GM06990 (cell line): ENCODE measurements at regions not wholly inside any gene's neighbourhood (a gene's known extent, or its start where the extent isn't known, plus 50 kb on each side); places are given as distances from the start of the nearest gene placed in this dataset.
"Not testable (repeated sequence)": the region's sequence is repeated elsewhere in the genome, so short reads cannot be mapped to it uniquely, and the experiment has no call there.

Source experiments
- DNase-seq: peaks from one replicate; pipeline ENCODE4 v3.0.0-alpha.2; 2011; ENCODE audit not compliant: insufficient read length; ENCODE audit errors: extremely low read depth
- H3K27me3 ChIP-seq: replicated peaks from 2 replicates; pipeline ENCODE4 v1.6.0; 2011; ENCODE audit warnings: low read length; ENCODE audit not compliant: control insufficient read depth, insufficient read depth
- H3K36me3 ChIP-seq: 2 replicates; pipeline ENCODE4 v1.5.1; 2011; ENCODE audit warnings: low read length; ENCODE audit not compliant: control insufficient read depth, insufficient read depth
- H3K4me3 ChIP-seq: replicated peaks from 2 replicates; pipeline ENCODE4 v1.5.1; 2011; ENCODE audit warnings: low read depth, mild to moderate bottlenecking, control low read depth, low read length
- TF ChIP-seq, protein P1 (sequence below): IDR thresholded peaks from 2 replicates; pipeline ENCODE4 v1.5.1; 2011; ENCODE audit warnings: low read length, control low read depth, mild to moderate bottlenecking, inconsistent platforms; ENCODE audit not compliant: insufficient read depth, poor library complexity, severe bottlenecking

DNA sequence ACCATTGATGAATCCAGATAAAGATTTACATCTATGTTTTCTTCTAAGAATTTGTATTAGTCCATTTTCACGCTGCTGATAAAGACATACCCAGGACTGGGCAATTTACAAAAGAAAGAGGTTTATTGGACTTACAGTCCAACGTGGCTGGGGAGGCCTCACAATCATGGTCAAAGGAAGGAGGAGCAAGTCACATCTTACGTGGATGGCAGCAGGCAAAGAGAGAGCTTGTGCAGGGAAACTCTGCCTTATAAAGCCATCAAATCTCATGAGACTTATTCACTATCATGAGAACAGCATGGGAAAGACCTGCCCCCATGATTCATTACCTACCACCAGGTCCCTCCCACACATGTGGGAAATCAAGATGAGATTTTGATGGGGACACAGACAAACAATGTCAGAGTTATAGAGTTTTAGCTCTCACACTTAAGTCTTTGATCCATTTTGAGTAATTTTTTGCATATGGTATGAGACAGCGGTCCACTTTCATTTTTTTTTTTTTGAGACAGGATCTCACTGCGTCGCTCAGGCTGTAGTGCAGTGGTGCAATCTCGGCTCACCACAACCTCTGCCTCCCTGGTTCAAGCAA, 53.5 kb upstream of the JADE2 start:
- H3K36me3 ChIP-seq, H3K27me3 ChIP-seq, H3K4me3 ChIP-seq, DNase-seq: not testable (repeated sequence)

DNA sequence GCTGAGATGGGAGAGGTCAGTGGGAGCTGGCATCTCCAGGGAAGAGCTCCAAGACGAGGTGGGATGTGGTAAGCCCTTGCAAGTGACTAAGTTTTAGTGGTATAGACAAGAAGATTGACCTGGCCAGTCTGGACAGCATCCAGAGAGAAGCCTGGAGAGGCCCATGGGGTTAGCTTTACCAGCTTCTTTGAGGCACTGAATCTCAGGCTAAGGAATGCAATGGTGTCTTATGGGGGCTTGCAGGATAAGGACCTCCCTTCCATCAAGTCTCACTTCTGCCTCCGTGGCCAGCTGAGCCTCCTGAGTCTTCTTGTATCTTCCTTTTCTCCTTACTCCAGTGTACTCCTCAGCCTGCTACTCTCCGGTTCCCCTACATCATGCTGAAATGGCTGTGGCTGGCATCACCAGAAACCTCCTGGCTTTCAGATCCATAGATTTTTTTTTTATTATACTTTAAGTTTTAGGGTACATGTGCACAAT, 56.5 kb upstream of the JADE2 start:
- Histone ChIP-seq H3K36me3 (no peaks in the 10 kb centered on the region), H3K27me3 (no peaks in the 10 kb centered on the region), H3K4me3 (no peak overlapping the region)
- DNase-seq, result no peak
- TF ChIP-seq, protein P1, sequence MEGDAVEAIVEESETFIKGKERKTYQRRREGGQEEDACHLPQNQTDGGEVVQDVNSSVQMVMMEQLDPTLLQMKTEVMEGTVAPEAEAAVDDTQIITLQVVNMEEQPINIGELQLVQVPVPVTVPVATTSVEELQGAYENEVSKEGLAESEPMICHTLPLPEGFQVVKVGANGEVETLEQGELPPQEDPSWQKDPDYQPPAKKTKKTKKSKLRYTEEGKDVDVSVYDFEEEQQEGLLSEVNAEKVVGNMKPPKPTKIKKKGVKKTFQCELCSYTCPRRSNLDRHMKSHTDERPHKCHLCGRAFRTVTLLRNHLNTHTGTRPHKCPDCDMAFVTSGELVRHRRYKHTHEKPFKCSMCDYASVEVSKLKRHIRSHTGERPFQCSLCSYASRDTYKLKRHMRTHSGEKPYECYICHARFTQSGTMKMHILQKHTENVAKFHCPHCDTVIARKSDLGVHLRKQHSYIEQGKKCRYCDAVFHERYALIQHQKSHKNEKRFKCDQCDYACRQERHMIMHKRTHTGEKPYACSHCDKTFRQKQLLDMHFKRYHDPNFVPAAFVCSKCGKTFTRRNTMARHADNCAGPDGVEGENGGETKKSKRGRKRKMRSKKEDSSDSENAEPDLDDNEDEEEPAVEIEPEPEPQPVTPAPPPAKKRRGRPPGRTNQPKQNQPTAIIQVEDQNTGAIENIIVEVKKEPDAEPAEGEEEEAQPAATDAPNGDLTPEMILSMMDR, result no peak

DNA sequence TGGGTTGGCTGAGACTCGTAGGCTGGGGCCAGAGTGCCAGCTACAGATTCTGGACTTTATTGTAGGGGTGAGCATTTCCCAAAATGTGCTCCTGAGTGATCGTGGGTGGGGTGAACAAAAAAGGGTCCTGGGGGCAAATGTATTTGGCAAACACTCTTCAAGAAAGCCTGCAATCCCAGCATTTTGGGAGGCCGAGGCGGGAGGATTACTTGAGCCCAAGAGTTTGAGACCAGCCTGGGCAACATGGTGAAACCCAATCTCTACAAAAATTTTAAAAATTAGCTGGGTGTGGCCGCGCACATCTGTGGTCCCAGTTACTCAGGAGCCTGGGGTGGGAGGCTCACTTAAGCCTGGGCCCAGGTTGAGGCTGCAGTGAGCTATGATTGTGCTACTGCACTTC, 55.5 kb upstream of the CDKN2AIPNL start:
- TF ChIP-seq, protein P1, result no peak
- Histone ChIP-seq H3K27me3 (no peaks in the 10 kb centered on the region), H3K4me3 (no peak overlapping the region), H3K36me3 (no peaks in the 10 kb centered on the region)
- no peak for DNase-seq

DNA sequence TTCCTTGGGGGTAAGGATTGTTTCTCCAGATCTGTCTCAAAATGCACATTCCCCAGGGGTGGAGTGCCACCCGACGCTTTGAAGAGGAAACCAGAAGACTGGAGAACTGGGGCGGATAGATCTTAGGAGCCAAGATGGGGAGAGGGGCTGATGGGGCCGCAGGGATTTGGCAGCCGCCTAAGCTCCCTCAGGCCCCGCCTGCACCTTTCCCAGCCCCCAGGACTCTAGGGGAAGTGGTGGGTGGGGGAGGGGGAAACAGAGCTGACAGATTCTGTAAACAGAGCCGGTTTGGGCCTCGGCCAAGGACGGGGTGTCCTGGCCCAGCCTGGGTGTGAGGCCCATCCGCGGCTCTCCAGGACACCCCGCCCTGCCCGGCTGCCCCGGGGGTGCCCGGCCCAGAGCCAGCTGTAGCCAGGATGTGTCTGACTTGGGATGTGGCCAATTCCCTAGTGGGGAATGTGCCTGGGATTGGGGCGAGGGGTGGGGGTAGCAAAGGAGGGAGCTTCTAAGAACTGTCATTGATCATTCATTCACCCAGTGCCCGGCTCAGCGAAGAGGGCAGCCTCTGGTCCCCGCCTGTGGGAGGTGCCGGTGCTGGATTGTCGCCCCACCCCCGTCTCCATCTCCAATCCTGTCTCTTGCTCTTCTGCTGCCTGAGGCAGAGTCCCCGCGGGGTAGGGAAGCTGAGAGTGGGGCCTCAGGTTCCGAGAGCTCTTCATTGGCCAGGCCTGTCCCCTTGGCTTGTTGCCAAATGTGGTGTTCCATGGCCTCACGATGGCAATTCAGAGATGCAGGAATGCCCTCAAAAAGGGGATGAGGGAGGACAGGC, 54.8 kb upstream of the CDKN2AIPNL start:
- Histone ChIP-seq H3K4me3 (peak overlapping the region; percentile 62), H3K27me3 (no peaks in the 10 kb centered on the region), H3K36me3 (no peaks in the 10 kb centered on the region)
- TF ChIP-seq, protein P1, result no peak
- peak; percentile 46 for DNase-seq

DNA sequence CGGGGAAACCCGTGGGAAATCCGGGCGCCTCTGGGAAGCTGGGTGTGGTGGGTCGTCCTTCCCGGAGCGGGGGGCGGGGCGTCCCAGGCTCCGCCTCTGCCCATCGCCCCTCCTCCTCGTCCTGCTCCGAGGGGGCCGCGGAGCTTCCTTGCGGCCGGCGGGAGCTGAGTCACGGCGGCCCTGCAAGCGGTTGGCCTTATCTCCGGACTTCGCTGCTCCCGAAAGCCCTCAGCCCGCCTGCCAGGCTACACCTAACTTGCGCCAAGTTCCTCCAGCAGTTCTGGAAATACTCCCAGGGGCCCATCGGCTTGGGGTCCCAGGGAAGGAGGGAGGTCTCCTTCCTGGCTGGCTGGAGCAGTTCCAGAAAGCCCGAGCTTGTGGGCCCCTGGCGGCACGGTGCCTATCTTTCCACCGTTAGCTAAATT, 54.1 kb upstream of the CDKN2AIPNL start:
- peak; percentile 85 for DNase-seq
- no peaks in the 10 kb centered on the region for H3K36me3 ChIP-seq
- TF ChIP-seq, protein P1, result no peak

More for the DNA sequence above, 54.1 kb upstream of the CDKN2AIPNL start:
- peak overlapping the region; percentile 62 for H3K4me3 ChIP-seq
- H3K27me3 ChIP-seq, result no peaks in the 10 kb centered on the region
